Common myeloid progenitor, CD34-positive (primary cell): ENCODE measurements at regions not wholly inside any gene's neighbourhood (a gene's known extent, or its start where the extent isn't known, plus 50 kb on each side); places are given as distances from the start of the nearest gene placed in this dataset.
"Not testable (repeated sequence)": the region's sequence is repeated elsewhere in the genome, so short reads cannot be mapped to it uniquely, and the experiment has no call there.

ENCODE experiments used
- CTCF ChIA-PET: fragments of 350-600 bp; sonication (Branson Sonifier 250); formaldehyde crosslinking; loops from one replicate; lab custom pipeline; 2021; ENCODE audit warnings: antibody characterized with exemption; lab: Charles Lee
- POLR2A ChIA-PET: fragments of 350-600 bp; sonication (Branson Sonifier 250); formaldehyde crosslinking; loops from one replicate; lab custom pipeline; 2021; ENCODE audit warnings: antibody characterized with exemption; lab: Charles Lee
- DNase-seq, 3 donors: peaks; one replicate each; pipeline versions ENCODE4 v3.0.0 to v3.0.0-alpha.2; 2013
- H3K27ac ChIP-seq, 2 experiments: 1 replicate in 1 of 2; 2 replicates in 1 of 2; pipeline ENCODE4 v1.7.0; 2013; ENCODE audit warnings: inconsistent platforms in 2 of 2, low read length in 2 of 2, mild to moderate bottlenecking in 2 of 2, low read depth in 1 of 2, moderate library complexity in 1 of 2; ENCODE audit not compliant: severe bottlenecking in 2 of 2, insufficient read depth in 1 of 2, poor library complexity in 1 of 2
- H3K27me3 ChIP-seq, 5 experiments: replicated peaks in 2 of 5; 1 replicate in 3 of 5; 2 replicates in 2 of 5; pipeline versions ENCODE4 v1.6.1 to v1.7.0; 2013; ENCODE audit warnings: low read length in 4 of 5, mild to moderate bottlenecking in 2 of 5, moderate library complexity in 2 of 5, inconsistent platforms in 1 of 5; ENCODE audit not compliant: insufficient read depth in 5 of 5, control insufficient read depth in 4 of 5
- H3K36me3 ChIP-seq, 4 experiments: 1 replicate in 2 of 4; 2 replicates in 2 of 4; pipeline versions ENCODE4 v1.6.1 to v1.7.0; 2013; ENCODE audit warnings: low read length in 3 of 4, control low read depth in 1 of 4, mild to moderate bottlenecking in 1 of 4; ENCODE audit not compliant: control insufficient read depth in 4 of 4, insufficient read depth in 4 of 4
- H3K4me1 ChIP-seq, 4 experiments: 1 replicate in 3 of 4; 2 replicates in 1 of 4; pipeline versions ENCODE4 v1.6.1 to v1.7.1; 2013; ENCODE audit warnings: low read length in 3 of 4, mild to moderate bottlenecking in 3 of 4, control low read depth in 1 of 4, inconsistent platforms in 1 of 4, moderate library complexity in 1 of 4; ENCODE audit not compliant: control insufficient read depth in 4 of 4, insufficient read depth in 4 of 4; ENCODE audit errors: control extremely low read depth in 1 of 4
- H3K4me3 ChIP-seq, 7 experiments: 1 replicate in 4 of 7; 2 replicates in 3 of 7; pipeline versions ENCODE4 v1.5.1 to v1.7.0; 2013; ENCODE audit warnings: mild to moderate bottlenecking in 7 of 7, low read length in 6 of 7, moderate library complexity in 6 of 7, inconsistent platforms in 2 of 7, low read depth in 2 of 7, control low read depth in 1 of 7; ENCODE audit not compliant: insufficient read depth in 4 of 7, control insufficient read depth in 1 of 7; ENCODE audit errors: extremely low read depth in 1 of 7
- H3K9me3 ChIP-seq, 5 experiments: 1 replicate in 4 of 5; 2 replicates in 1 of 5; pipeline versions ENCODE4 v1.6.1 to v1.7.1; 2013; ENCODE audit warnings: low read length in 4 of 5, mild to moderate bottlenecking in 2 of 5, inconsistent platforms in 1 of 5, low read depth in 1 of 5, moderate library complexity in 1 of 5; ENCODE audit not compliant: control insufficient read depth in 4 of 5, insufficient read depth in 2 of 5; ENCODE audit errors: control extremely low read depth in 1 of 5
- WGBS: methylation state at CpG from one replicate; pipeline ENCODE4 v1.1.5; 2013; ENCODE audit not compliant: insufficient coverage; 5-methylcytosine and 5-hydroxymethylcytosine counted together

DNA sequence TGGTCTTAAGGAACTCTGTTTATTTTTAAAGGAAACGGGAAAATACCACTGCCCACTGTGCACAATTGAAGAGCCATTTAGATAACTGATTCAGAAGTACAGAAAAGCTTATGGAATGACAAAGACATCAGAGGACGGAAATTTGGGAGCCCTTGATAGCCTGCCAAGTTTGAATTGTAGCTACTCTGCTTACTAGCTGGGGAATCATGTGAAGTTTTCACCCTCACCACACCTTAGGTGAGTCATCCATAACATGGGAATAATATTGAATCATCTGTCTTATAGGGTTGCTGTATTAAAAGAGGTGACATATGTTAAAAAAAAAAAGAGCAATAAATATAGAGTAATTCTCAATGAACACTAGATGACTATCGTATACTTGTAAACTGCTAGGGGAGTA is 1104.2 kb downstream of the GATA3 start:
- 93% methylated on average over 3 of the region's 3 CpGs for WGBS
- CTCF ChIA-PET, result no interaction called here
- no peak overlapping the region for H3K4me3 ChIP-seq
- no peak overlapping the region for H3K27ac ChIP-seq
- POLR2A ChIA-PET, result no interaction called here
- no peaks in the 10 kb centered on the region for H3K27me3 ChIP-seq
- peaks cover 0 to 11% (median 4%) of the 10 kb centered on the region in 5 experiments for H3K9me3 ChIP-seq
- no peaks in the 10 kb centered on the region for H3K4me1 ChIP-seq
- no peaks in the 10 kb centered on the region for H3K36me3 ChIP-seq
- DNase-seq, result no peak

DNA sequence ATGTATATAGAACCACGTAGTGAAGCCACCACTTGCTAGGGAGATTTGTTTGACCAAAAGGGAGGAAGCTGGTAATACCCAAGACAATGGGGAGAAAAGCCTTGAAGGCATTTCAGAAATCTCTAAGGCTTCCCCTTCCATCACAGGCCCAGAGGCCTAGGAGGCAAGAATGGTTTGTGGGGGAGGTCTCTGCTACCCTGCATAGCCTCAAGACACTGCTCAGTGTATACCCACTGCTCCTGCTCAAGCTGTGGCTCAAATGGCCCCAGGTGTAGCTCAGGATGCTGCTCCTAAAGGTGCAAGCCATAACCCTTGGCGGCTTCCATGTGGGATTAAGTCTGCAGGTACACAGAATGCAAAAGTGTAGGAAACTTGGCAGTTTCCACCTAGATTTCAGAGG is 1105.8 kb downstream of the GATA3 start:
- no peak overlapping the region for H3K4me3 ChIP-seq
- no peak overlapping the region for H3K27ac ChIP-seq
- no peaks in the 10 kb centered on the region for H3K4me1 ChIP-seq
- CTCF ChIA-PET, result no interaction called here
- no peaks in the 10 kb centered on the region for H3K36me3 ChIP-seq
- no peak for DNase-seq
- POLR2A ChIA-PET, result no interaction called here
- 100% methylated on average over 2 of the region's 2 CpGs for WGBS
- peaks cover 0 to 11% (median 4%) of the 10 kb centered on the region in 5 experiments for H3K9me3 ChIP-seq
- no peaks in the 10 kb centered on the region for H3K27me3 ChIP-seq

DNA sequence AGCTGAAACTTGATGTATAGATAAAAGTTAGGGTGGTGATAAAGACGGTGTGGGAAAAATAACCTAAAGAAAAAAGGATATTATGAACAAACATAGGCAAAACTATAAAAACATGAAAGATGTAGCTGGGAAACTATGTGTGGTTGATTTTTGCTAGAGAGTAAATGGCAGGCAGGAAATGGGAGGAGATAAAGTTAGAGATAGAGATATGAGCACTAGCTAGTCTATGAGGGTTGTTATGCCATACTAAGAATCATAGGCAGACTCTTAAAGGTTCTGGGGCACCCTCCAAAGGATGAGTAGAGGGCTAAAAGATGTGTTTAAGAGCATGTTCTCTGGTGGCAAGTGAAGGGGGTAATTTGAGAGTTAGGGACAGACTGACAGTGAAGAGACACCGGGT is 1109.2 kb downstream of the GATA3 start:
- H3K4me1 ChIP-seq, result peaks cover 0 to 8% (median 0%) of the 10 kb centered on the region in 4 experiments
- H3K27ac ChIP-seq, result no peak overlapping the region
- no peak overlapping the region for H3K4me3 ChIP-seq
- ChIA-PET CTCF (no interaction called here), POLR2A (no interaction called here)
- DNase-seq, result no peak
- peaks cover 0 to 11% (median 4%) of the 10 kb centered on the region in 5 experiments for H3K9me3 ChIP-seq
- 100% methylated on average over 1 of the region's 2 CpGs for WGBS
- no peaks in the 10 kb centered on the region for H3K36me3 ChIP-seq
- no peaks in the 10 kb centered on the region for H3K27me3 ChIP-seq

DNA sequence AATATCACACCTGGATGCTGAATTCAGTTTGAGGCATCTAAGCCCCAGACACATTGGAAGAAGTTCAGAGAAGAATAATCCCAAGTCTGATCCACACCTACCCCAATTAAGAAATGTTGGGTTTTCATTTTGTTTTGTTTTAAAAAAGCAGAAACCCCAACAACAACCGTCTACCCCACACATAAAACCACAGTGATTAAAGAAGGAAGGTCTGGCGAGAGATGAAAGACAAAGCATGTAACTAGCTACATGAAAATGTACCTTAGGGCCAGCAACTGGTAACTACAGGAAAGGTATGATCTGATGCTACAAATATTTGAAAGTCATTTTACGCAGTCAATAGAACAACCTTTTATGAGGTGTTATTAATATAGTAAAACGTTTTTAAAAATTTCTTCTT is 1112.3 kb downstream of the GATA3 start:
- CTCF ChIA-PET, result no interaction called here

DNA sequence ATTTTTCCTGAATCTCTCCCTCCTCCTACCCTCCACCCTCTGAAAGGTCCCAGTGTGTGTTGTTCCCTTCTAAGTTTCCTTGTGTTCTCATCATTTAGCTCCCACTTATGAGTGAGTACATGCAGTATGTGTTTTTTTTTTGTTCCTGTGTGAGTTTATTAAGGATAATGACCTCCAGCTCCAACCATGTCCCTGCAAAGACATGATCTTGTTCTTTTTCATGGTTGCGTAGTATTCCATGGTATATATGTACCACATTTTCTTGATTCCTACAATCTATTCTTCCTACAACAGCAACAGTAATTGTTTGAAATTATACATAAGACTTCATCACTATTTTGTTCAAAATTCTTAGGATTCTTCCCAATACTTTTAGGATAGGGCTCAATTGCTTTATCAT is 1117.8 kb downstream of the GATA3 start:
- H3K9me3 ChIP-seq, result peaks cover 0 to 3% (median 0%) of the 10 kb centered on the region in 5 experiments
- whole genome bisulfite sequencing, result no CpG with 5 or more reads among the region's 1 CpG
- no peak for DNase-seq
- no peaks in the 10 kb centered on the region for H3K36me3 ChIP-seq
- H3K27ac ChIP-seq, result no peak overlapping the region
- no peak overlapping the region for H3K4me3 ChIP-seq
- H3K4me1 ChIP-seq, result peaks cover 0 to 8% (median 1%) of the 10 kb centered on the region in 4 experiments
- ChIA-PET POLR2A (no interaction called here), CTCF (no interaction called here)
- H3K27me3 ChIP-seq, result no peaks in the 10 kb centered on the region

More for the DNA sequence above, 1112.3 kb downstream of the GATA3 start:
- H3K27me3 ChIP-seq, result no peaks in the 10 kb centered on the region
- peaks cover 0 to 2% (median 0%) of the 10 kb centered on the region in 5 experiments for H3K9me3 ChIP-seq
- no CpG with 5 or more reads among the region's 4 CpGs for WGBS
- no peak overlapping the region for H3K27ac ChIP-seq
- no peaks in the 10 kb centered on the region for H3K36me3 ChIP-seq
- POLR2A ChIA-PET, result no interaction called here
- no peak overlapping the region for H3K4me3 ChIP-seq
- peaks cover 0 to 8% (median 0%) of the 10 kb centered on the region in 4 experiments for H3K4me1 ChIP-seq
- DNase-seq, result peak in 2 of 3 donors; percentile 7 to 15

DNA sequence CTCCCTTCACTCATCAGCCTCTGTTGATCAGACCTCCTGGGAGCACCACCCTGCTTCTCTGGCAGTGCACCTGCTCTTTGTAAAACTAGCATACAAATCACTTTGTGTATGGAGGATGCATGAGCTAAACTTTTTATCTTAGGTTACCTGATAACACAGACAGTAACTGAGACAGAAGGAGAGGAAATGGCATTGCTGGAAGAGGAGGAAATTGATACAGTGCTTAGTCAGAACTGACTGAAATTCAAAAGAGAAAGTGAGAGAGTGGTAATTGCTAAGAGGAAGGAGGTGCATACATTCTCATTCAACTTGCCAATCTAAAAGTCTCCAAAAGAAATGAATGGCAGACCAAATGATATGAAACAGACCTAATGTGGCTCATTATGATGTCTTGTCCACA is 1120.7 kb downstream of the GATA3 start:
- DNase-seq, result peak in 2 of 3 donors; percentile 9 to 26
- no peaks in the 10 kb centered on the region for H3K36me3 ChIP-seq
- no peak overlapping the region for H3K27ac ChIP-seq
- peaks cover 0 to 8% (median 1%) of the 10 kb centered on the region in 4 experiments for H3K4me1 ChIP-seq
- ChIA-PET CTCF (interaction anchor here (0.6 kb wide), 1 partner anchor 45 kb away, joined by 3 read pairs; no protein-coding TSS in a partner anchor), POLR2A (no interaction called here)
- peaks cover 0 to 3% (median 0%) of the 10 kb centered on the region in 5 experiments for H3K9me3 ChIP-seq
- no peaks in the 10 kb centered on the region for H3K27me3 ChIP-seq
- no peak overlapping the region for H3K4me3 ChIP-seq

DNA sequence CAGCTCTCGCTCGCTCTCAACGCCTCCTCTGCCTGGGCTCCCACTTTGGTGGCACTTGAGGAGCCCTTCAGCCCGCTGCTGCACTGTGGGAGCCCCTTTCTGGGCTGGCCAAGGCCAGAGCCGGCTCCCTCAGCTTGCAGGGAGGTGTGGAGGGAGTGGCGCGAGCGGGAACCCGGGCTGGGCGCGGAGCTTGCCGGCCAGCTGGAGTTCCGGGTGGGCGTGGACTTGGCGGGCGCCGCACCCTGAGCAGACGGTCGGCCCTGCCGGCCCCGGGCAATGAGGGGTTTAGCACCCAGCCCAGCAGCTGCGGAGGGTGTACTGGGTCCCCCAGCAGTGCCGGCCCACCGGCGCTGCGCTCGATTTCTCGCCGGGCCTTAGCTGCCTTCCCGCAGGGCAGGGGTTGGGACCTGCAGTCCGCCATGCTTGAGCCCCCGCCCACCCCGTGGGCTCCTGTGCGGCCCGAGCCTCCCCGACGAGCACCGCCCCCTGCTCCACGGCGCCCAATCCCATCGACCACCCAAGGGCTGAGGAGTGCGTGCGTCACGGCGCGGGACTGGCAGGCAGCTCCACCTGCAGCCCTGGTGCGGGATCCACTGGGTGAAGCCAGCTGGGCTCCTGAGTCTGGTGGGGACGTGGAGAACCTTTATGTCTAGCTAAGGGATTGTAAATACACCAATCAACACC is 1128.9 kb downstream of the GATA3 start:
- POLR2A ChIA-PET, H3K4me3 ChIP-seq, H3K27me3 ChIP-seq, H3K36me3 ChIP-seq, H3K27ac ChIP-seq, H3K4me1 ChIP-seq, DNase-seq, H3K9me3 ChIP-seq, CTCF ChIA-PET: not testable (repeated sequence)
- 99% methylated on average over 42 of the region's 48 CpGs for WGBS
